Suprapubic skin (tissue), 3 donors: ENCODE measurements at regions not wholly inside any gene's neighbourhood (a gene's known extent, or its start where the extent isn't known, plus 50 kb on each side); places are given as distances from the start of the nearest gene placed in this dataset.

ENCODE experiments used
- CTCF ChIP-seq, 2 donors: fragments of 200-600 bp in 1 of 2; fragments of 450-650 bp in 1 of 2; sonication (generic) in 1 of 2; IDR thresholded peaks; one replicate each; pipeline ENCODE4 v1.5.1; 2016 to 2019; ENCODE audit warnings: antibody characterized with exemption in 2 of 2, mild to moderate bottlenecking in 1 of 2, moderate library complexity in 1 of 2
- POLR2A ChIP-seq, 2 donors: fragments of 450-650 bp; IDR thresholded peaks; one replicate each; pipeline ENCODE4 v1.6.1; 2017; ENCODE audit warnings: antibody characterized with exemption in 2 of 2, mild to moderate bottlenecking in 2 of 2, moderate library complexity in 2 of 2

GRCh38 chr5:81906086-81906485, 65.7 kb upstream of the ATG10 start:
- TF ChIP-seq CTCF (IDR thresholded peaks at IDR 0.05) (no peak), POLR2A (IDR thresholded peaks at IDR 0.05) (no peak)
